Activated CD8-positive, alpha-beta T cell treated with anti-CD3 and anti-CD28 coated beads for 36 hours (primary cell): ENCODE measurements at regions not wholly inside any gene's neighbourhood (a gene's known extent, or its start where the extent isn't known, plus 50 kb on each side); places are given as distances from the start of the nearest gene placed in this dataset.

Experiments used
- ATAC-seq: fragments of 200-7000 bp; cut with Tn5 transposase; one replicate; pipeline ENCODE4 v1.10.0; 2021; ENCODE audit warnings: mild to moderate bottlenecking, moderate library complexity
- CTCF ChIA-PET: fragments of 350-600 bp; sonication (Branson Sonifier 250); formaldehyde crosslinking; loops from one replicate; lab custom pipeline; 2021; ENCODE audit warnings: antibody characterized with exemption; lab: Charles Lee
- POLR2A ChIA-PET: fragments of 350-600 bp; sonication (Branson Sonifier 250); formaldehyde crosslinking; loops from one replicate; lab custom pipeline; 2021; ENCODE audit warnings: antibody characterized with exemption; lab: Charles Lee
- DNase-seq: peaks from one replicate; pipeline ENCODE4 v3.0.0-alpha.2; 2020
- H3K27ac Mint-ChIP-seq: one replicate; pipeline ENCODE4 v1.8.0; 2021; ENCODE audit warnings: mild to moderate bottlenecking, mixed read lengths
- H3K27me3 Mint-ChIP-seq: one replicate; pipeline ENCODE4 v1.8.0; 2021; ENCODE audit warnings: mixed read lengths
- H3K36me3 Mint-ChIP-seq: one replicate; pipeline ENCODE4 v1.8.0; 2021; ENCODE audit warnings: low read depth, mixed read lengths
- H3K4me1 Mint-ChIP-seq: one replicate; pipeline ENCODE4 v1.8.0; 2021; ENCODE audit warnings: low read depth, mixed read lengths
- H3K4me3 Mint-ChIP-seq: one replicate; pipeline ENCODE4 v1.8.0; 2021; ENCODE audit warnings: mild to moderate bottlenecking, moderate library complexity, mixed read lengths
- H3K9me3 Mint-ChIP-seq: one replicate; pipeline ENCODE4 v1.8.0; 2021; ENCODE audit warnings: mixed read lengths
- intact Hi-C: fragments of 100-400 bp; cut with micrococcal nuclease; formaldehyde crosslinking; loops from one replicate; pipeline ENCODE4 v1.10.0; 2022
- TF ChIP-seq, protein P1 (sequence below): fragments of 200-600 bp; IDR thresholded peaks from one replicate; pipeline ENCODE4 v1.8.0; 2022; ENCODE audit warnings: antibody characterized with exemption, mild to moderate bottlenecking

DNA sequence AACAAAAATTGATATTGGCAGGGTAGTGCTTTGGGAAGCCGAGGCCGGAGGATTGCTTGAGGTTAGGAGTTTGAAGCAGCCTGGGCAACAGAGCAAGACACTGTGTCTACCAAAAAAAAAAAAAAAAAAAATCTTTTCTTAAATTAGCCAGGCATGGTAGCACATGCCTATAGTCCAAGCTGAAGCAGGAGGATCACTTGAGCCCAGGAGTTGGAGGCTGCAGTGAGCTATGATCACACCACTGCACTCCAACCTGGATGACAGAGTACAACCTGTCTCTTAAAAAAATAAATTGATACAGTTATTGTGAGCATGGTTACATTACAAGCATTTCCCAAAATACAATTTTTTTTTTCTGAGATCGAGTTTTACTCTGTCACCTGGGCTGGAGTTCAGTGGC lies 59.4 kb upstream of the SVIL start:
- TF ChIP-seq, protein P1, sequence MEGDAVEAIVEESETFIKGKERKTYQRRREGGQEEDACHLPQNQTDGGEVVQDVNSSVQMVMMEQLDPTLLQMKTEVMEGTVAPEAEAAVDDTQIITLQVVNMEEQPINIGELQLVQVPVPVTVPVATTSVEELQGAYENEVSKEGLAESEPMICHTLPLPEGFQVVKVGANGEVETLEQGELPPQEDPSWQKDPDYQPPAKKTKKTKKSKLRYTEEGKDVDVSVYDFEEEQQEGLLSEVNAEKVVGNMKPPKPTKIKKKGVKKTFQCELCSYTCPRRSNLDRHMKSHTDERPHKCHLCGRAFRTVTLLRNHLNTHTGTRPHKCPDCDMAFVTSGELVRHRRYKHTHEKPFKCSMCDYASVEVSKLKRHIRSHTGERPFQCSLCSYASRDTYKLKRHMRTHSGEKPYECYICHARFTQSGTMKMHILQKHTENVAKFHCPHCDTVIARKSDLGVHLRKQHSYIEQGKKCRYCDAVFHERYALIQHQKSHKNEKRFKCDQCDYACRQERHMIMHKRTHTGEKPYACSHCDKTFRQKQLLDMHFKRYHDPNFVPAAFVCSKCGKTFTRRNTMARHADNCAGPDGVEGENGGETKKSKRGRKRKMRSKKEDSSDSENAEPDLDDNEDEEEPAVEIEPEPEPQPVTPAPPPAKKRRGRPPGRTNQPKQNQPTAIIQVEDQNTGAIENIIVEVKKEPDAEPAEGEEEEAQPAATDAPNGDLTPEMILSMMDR: no peak
- CTCF ChIA-PET: no interaction called here
- Mint-ChIP-seq H3K4me3 (no peak overlapping the region), H3K4me1 (peaks cover 13% of the 10 kb centered on the region), H3K36me3 (no peaks in the 10 kb centered on the region), H3K27ac (no peak overlapping the region), H3K27me3 (no peaks in the 10 kb centered on the region), H3K9me3 (no peaks in the 10 kb centered on the region)
- DNase-seq (no peak), ATAC-seq (no peak)
- POLR2A ChIA-PET: interaction anchor here (1.3 kb wide), 1 partner anchor 38 kb away, joined by 3 read pairs; no protein-coding TSS in a partner anchor
- intact Hi-C loops: no loop called here

DNA sequence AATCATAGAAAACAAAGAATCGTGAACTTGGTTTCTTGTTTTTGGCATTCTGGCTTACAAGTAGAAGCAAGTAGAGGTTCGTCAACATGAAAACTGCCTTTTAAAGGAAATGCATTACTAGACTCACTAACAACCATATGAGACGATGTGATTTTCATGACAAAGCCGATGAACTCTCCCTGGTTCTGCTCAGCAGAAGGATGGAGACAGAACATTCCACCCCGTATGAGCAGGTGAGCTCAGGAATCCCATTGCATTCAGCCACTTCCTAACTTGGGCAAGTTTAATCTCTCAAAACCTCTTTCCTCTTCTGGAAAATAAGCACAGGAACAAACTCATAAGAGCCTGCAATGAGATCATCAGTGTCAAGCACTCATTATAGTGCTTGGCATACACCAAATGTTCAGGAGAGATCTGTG lies 57.4 kb upstream of the SVIL start:
- no peak overlapping the region for H3K27ac Mint-ChIP-seq
- POLR2A ChIA-PET: no interaction called here
- H3K4me3 Mint-ChIP-seq: no peak overlapping the region
- no peaks in the 10 kb centered on the region for H3K36me3 Mint-ChIP-seq
- TF ChIP-seq, protein P1: no peak
- CTCF ChIA-PET: no interaction called here
- H3K27me3 Mint-ChIP-seq: no peaks in the 10 kb centered on the region
- no peak for DNase-seq
- intact Hi-C loops: no loop called here
- no peak for ATAC-seq
- peaks cover 28% of the 10 kb centered on the region for H3K4me1 Mint-ChIP-seq
- H3K9me3 Mint-ChIP-seq: no peaks in the 10 kb centered on the region

DNA sequence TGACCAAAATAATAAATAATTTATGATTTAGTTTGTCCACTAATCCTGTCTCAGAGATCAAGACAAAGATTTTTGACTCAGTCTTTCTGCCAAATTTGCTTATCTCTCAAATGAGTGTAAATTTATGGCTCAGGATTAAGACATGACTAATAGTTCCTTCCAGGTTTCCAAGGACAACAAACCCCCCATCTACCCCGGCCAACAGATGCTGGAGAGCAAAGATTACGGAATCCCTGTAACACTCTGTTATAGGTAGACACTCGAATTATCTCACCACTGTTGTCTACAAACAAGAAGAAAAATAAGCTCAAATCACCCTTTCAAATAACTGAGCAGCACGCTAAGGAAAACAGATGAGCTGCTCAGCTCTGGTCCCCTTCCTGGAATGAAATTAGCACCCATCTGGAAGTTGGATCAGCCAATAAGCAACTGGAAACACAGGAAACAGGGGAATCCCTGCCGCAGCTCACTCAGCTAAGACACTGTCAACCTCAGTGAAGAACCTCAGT lies 56.8 kb upstream of the SVIL start:
- TF ChIP-seq, protein P1: no peak
- no peaks in the 10 kb centered on the region for H3K9me3 Mint-ChIP-seq
- ATAC-seq (no peak), DNase-seq (no peak)
- no peaks in the 10 kb centered on the region for H3K36me3 Mint-ChIP-seq
- ChIA-PET CTCF (no interaction called here), POLR2A (no interaction called here)
- no peak overlapping the region for H3K27ac Mint-ChIP-seq
- no peak overlapping the region for H3K4me3 Mint-ChIP-seq
- peaks cover 30% of the 10 kb centered on the region for H3K4me1 Mint-ChIP-seq
- intact Hi-C loops: no loop called here
- no peaks in the 10 kb centered on the region for H3K27me3 Mint-ChIP-seq

DNA sequence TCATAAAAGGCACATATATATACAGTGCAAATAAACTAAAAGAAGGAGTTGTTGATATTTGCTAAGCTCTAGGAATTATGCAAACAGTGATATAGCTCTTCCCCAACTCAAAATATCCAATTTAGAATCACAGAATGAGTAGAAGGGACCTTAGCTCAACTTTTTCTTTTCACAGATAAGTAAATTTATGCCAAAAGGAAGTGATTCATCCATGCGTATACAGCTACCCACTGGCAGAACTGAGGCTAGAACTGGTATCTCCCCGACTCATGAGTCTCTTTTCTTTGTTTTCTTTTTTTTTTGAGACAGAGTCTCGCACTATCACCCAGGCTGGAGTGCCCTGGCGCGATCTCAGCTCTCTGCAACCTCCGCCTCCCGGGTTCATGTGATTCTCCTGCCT lies 54.2 kb upstream of the SVIL start:
- peaks cover 30% of the 10 kb centered on the region for H3K4me1 Mint-ChIP-seq
- H3K36me3 Mint-ChIP-seq: peaks cover 15% of the 10 kb centered on the region
- CTCF ChIA-PET: interaction anchor here (0.6 to 1.4 kb wide), 3 partner anchors 47 to 618 kb away, joined by 3 to 5 read pairs (median 5); no protein-coding TSS in a partner anchor
- no peak overlapping the region for H3K4me3 Mint-ChIP-seq
- TF ChIP-seq, protein P1: no peak
- DNase-seq (peak; percentile 26), ATAC-seq (peak; percentile 96)
- no peaks in the 10 kb centered on the region for H3K27me3 Mint-ChIP-seq
- peaks cover 6% of the 10 kb centered on the region for H3K9me3 Mint-ChIP-seq
- POLR2A ChIA-PET: no interaction called here
- intact Hi-C loops: no loop called here
- H3K27ac Mint-ChIP-seq: peak overlapping the region; percentile 50

DNA sequence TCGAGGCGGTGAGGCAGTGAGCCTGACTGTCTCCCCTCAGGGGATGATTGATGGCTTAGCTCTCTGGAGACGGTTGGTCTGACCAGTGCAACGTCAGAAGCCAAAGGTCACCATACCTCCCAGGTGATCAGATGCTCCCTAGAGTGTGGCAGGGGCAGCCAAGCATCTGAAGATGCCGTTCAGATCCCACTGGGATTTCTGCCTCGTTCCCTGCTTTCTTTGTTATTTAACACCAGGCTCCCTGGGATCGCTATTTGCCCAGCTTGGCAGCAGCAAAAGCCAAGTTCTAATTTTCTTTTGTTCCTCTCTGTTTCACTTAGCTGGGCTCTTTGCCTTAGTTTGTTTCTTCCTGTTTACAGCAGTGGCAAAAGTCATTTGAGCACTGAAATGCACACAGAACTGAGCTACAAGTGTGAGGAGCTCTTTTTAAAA lies 53.5 kb upstream of the SVIL start:
- Mint-ChIP-seq H3K27me3 (no peaks in the 10 kb centered on the region), H3K4me1 (peaks cover 34% of the 10 kb centered on the region)
- intact Hi-C loops: no loop called here

More for the DNA sequence above, 53.5 kb upstream of the SVIL start:
- ChIA-PET POLR2A (no interaction called here), CTCF (interaction anchor here (1.2 to 1.4 kb wide), 2 partner anchors 48 to 98 kb away, joined by 5 read pairs; no protein-coding TSS in a partner anchor)
- H3K4me3 Mint-ChIP-seq: no peak overlapping the region
- TF ChIP-seq, protein P1: no peak
- no peak overlapping the region for H3K27ac Mint-ChIP-seq
- ATAC-seq (no peak), DNase-seq (no peak)
- H3K36me3 Mint-ChIP-seq: peaks cover 20% of the 10 kb centered on the region
- peaks cover 6% of the 10 kb centered on the region for H3K9me3 Mint-ChIP-seq
